Karpas-422 (cell line): ENCODE measurements at regions not wholly inside any gene's neighbourhood (a gene's known extent, or its start where the extent isn't known, plus 50 kb on each side); places are given as distances from the start of the nearest gene placed in this dataset.

ENCODE experiments used
- DNase-seq: peaks from one replicate; pipeline ENCODE4 v3.0.0-alpha.2; 2015
- H2AFZ ChIP-seq: fragments of 200-600 bp; sonication (generic); 2 replicates; pipeline ENCODE4 v1.6.1; 2014; ENCODE audit warnings: antibody characterized with exemption, low read length, mixed read lengths
- H3K27ac ChIP-seq: fragments of 200-600 bp; sonication (generic); 2 replicates; pipeline ENCODE4 v1.5.1; 2014; ENCODE audit warnings: mild to moderate bottlenecking, low read length, moderate library complexity
- H3K27me3 ChIP-seq: fragments of 200-600 bp; sonication (generic); 2 replicates; pipeline ENCODE4 v1.6.1; 2014; ENCODE audit warnings: low read length, mixed read lengths
- H3K36me3 ChIP-seq: fragments of 200-600 bp; sonication (generic); 2 replicates; pipeline ENCODE4 v1.6.1; 2014; ENCODE audit warnings: low read length, mixed read lengths; ENCODE audit not compliant: insufficient read depth
- H3K4me1 ChIP-seq: fragments of 200-600 bp; sonication (generic); 2 replicates; pipeline ENCODE4 v1.6.1; 2014; ENCODE audit warnings: mild to moderate bottlenecking, low read length, mixed read lengths
- H3K4me2 ChIP-seq: fragments of 200-600 bp; sonication (generic); 2 replicates; pipeline ENCODE4 v1.6.1; 2014; ENCODE audit warnings: low read length, low read depth, mild to moderate bottlenecking; ENCODE audit not compliant: poor library complexity, severe bottlenecking
- H3K4me3 ChIP-seq: fragments of 200-600 bp; sonication (generic); 2 replicates; pipeline ENCODE4 v1.5.1; 2014; ENCODE audit warnings: mild to moderate bottlenecking, antibody characterized with exemption, low read length, mixed read lengths
- H3K79me2 ChIP-seq: fragments of 200-600 bp; sonication (generic); 2 replicates; pipeline ENCODE4 v1.6.1; 2014; ENCODE audit warnings: mild to moderate bottlenecking, low read length, mixed read lengths
- H3K9ac ChIP-seq: fragments of 200-600 bp; sonication (generic); 2 replicates; pipeline ENCODE4 v1.6.0; 2014; ENCODE audit warnings: low read length
- H3K9me2 ChIP-seq: fragments of 200-600 bp; sonication (generic), shearing (Covaris generic); replicated peaks from 2 replicates; pipeline ENCODE4 v1.6.0; 2014; ENCODE audit warnings: mild to moderate bottlenecking, low read length, moderate library complexity; ENCODE audit not compliant: insufficient read depth
- H3K9me3 ChIP-seq: fragments of 300-700, 200-600 bp; sonication (generic); 2 replicates; pipeline ENCODE4 v1.6.1; 2014; ENCODE audit warnings: low read length, mixed read lengths
- H4K20me1 ChIP-seq: fragments of 200-600 bp; sonication (generic); 2 replicates; pipeline ENCODE4 v1.6.1; 2014; ENCODE audit warnings: mild to moderate bottlenecking, antibody characterized with exemption, low read length, low read depth; ENCODE audit not compliant: insufficient read depth

- no peak overlapping the region for H3K4me2 ChIP-seq
- no peak for DNase-seq
- H2AFZ ChIP-seq: no peak overlapping the region
- no peaks in the 10 kb centered on the region for H3K27me3 ChIP-seq
- H3K9me3 ChIP-seq: no peaks in the 10 kb centered on the region
- H3K4me3 ChIP-seq: no peak overlapping the region
- H3K9ac ChIP-seq: no peak overlapping the region
- no peaks in the 10 kb centered on the region for H3K36me3 ChIP-seq
- H4K20me1 ChIP-seq: no peaks in the 10 kb centered on the region
- no peak overlapping the region for H3K27ac ChIP-seq
- no peaks in the 10 kb centered on the region for H3K9me2 ChIP-seq
- no peaks in the 10 kb centered on the region for H3K4me1 ChIP-seq
- H3K79me2 ChIP-seq: no peaks in the 10 kb centered on the region
Observed at GRCh38 chr9:3018691-3019230, 174.9 kb upstream of the PUM3 start.

- H3K9ac ChIP-seq: no peak overlapping the region
- H4K20me1 ChIP-seq: no peaks in the 10 kb centered on the region
- no peaks in the 10 kb centered on the region for H3K9me2 ChIP-seq
- H3K79me2 ChIP-seq: no peaks in the 10 kb centered on the region
- H3K4me3 ChIP-seq: no peak overlapping the region
- H3K27ac ChIP-seq: no peak overlapping the region
- no peaks in the 10 kb centered on the region for H3K9me3 ChIP-seq
- H3K4me2 ChIP-seq: no peak overlapping the region
- no peaks in the 10 kb centered on the region for H3K27me3 ChIP-seq
- DNase-seq: no peak
- no peak overlapping the region for H2AFZ ChIP-seq
- no peaks in the 10 kb centered on the region for H3K4me1 ChIP-seq
- no peaks in the 10 kb centered on the region for H3K36me3 ChIP-seq
Observed at GRCh38 chr9:3018071-3018470, 174.2 kb upstream of the PUM3 start.

- Histone ChIP-seq H3K4me3 (no peak overlapping the region), H3K27ac (no peak overlapping the region), H3K79me2 (no peaks in the 10 kb centered on the region), H2AFZ (no peak overlapping the region), H3K36me3 (no peaks in the 10 kb centered on the region), H3K27me3 (no peaks in the 10 kb centered on the region), H3K9me3 (no peaks in the 10 kb centered on the region), H3K4me1 (no peaks in the 10 kb centered on the region), H3K9ac (no peak overlapping the region), H3K4me2 (no peak overlapping the region), H4K20me1 (no peaks in the 10 kb centered on the region), H3K9me2 (no peaks in the 10 kb centered on the region)
- DNase-seq: no peak
Observed at GRCh38 chr9:3014178-3014577, 170.3 kb upstream of the PUM3 start.

- no peak overlapping the region for H3K4me2 ChIP-seq
- H3K9ac ChIP-seq: no peak overlapping the region
- H2AFZ ChIP-seq: no peak overlapping the region
- no peaks in the 10 kb centered on the region for H3K27me3 ChIP-seq
- H3K36me3 ChIP-seq: no peaks in the 10 kb centered on the region
- H3K9me2 ChIP-seq: no peaks in the 10 kb centered on the region
- no peaks in the 10 kb centered on the region for H4K20me1 ChIP-seq
- no peak overlapping the region for H3K4me3 ChIP-seq
- no peaks in the 10 kb centered on the region for H3K79me2 ChIP-seq
- H3K4me1 ChIP-seq: no peaks in the 10 kb centered on the region
- H3K27ac ChIP-seq: no peak overlapping the region
- DNase-seq: no peak
- H3K9me3 ChIP-seq: no peaks in the 10 kb centered on the region
Observed at GRCh38 chr9:3012842-3013241, 168.9 kb upstream of the PUM3 start.

DNA sequence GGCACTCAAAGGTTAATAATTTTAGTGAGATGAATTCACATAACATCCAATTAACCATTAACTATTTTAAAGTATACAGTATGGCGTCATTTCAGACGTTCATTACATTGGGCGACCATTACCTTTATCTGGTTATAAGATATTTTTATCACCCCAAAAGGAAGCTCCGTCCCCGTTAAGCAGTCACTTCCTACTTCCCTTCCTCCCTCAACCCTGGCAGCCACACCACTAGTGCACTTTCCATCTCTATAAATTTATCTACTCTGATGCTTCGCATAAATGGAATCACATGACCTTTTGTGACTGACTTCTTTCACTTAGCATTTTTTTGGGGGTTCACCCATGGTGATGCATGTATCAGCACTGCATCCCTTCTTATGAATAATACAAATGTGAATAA lies 168.3 kb upstream of the PUM3 start:
- no peaks in the 10 kb centered on the region for H3K36me3 ChIP-seq
- H2AFZ ChIP-seq: no peak overlapping the region
- no peak overlapping the region for H3K9ac ChIP-seq
- DNase-seq: no peak
- H3K4me2 ChIP-seq: no peak overlapping the region
- no peaks in the 10 kb centered on the region for H4K20me1 ChIP-seq
- H3K79me2 ChIP-seq: no peaks in the 10 kb centered on the region
- no peaks in the 10 kb centered on the region for H3K9me2 ChIP-seq
- H3K27ac ChIP-seq: no peak overlapping the region
- no peaks in the 10 kb centered on the region for H3K9me3 ChIP-seq
- no peaks in the 10 kb centered on the region for H3K4me1 ChIP-seq
- H3K27me3 ChIP-seq: no peaks in the 10 kb centered on the region
- H3K4me3 ChIP-seq: no peak overlapping the region

DNA sequence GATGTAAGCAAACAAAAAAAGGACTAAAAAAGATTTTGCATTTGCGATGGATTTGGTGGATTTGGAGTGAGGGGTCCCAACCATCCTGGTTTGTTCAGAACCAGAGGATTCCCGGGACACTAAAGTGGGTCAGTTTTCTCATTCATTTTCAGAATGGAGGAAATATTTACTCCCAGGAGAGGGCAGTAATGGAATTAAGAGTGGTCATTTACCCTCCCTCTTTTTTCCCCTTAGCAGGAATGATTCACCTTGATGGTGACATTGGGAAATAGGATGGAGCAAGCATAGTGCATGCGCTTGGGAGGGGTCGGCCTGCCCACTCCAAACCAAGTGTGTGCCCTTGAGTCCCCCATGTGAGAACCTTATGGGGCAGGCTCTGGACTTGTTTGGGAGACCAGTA lies 164.2 kb upstream of the PUM3 start:
- H3K4me3 ChIP-seq: no peak overlapping the region
- H3K79me2 ChIP-seq: no peaks in the 10 kb centered on the region
- H3K9ac ChIP-seq: no peak overlapping the region
- H3K9me2 ChIP-seq: no peaks in the 10 kb centered on the region
- H3K27ac ChIP-seq: no peak overlapping the region
- H2AFZ ChIP-seq: no peak overlapping the region
- no peaks in the 10 kb centered on the region for H3K4me1 ChIP-seq
- H3K4me2 ChIP-seq: no peak overlapping the region
- no peaks in the 10 kb centered on the region for H4K20me1 ChIP-seq
- no peaks in the 10 kb centered on the region for H3K27me3 ChIP-seq
- no peak for DNase-seq
- no peaks in the 10 kb centered on the region for H3K9me3 ChIP-seq
- H3K36me3 ChIP-seq: no peaks in the 10 kb centered on the region

DNA sequence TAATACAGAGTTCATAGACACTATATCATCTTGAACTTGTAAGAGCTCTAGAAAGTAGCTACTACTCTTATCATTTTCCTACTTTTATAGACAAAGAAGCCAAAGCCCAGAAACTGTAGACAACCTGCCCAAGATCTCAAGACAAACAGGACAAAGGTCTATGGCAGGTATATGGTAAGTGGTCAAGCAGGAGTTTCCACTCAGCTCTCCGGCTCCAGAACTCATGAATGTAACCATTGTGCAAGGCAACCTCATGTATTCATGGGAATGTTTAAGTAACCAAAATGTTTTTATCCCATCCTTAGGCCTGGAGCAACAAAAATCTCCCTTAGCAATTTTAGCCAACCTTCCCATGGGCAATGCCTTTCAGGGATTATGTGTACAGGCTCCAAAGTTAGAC lies 163.4 kb upstream of the PUM3 start:
- Histone ChIP-seq H3K27ac (no peak overlapping the region), H3K36me3 (no peaks in the 10 kb centered on the region), H3K9me2 (no peaks in the 10 kb centered on the region), H3K9ac (no peak overlapping the region), H3K4me2 (no peak overlapping the region), H3K4me3 (no peak overlapping the region), H3K4me1 (no peaks in the 10 kb centered on the region), H3K79me2 (no peaks in the 10 kb centered on the region), H4K20me1 (no peaks in the 10 kb centered on the region), H3K9me3 (no peaks in the 10 kb centered on the region), H2AFZ (no peak overlapping the region), H3K27me3 (no peaks in the 10 kb centered on the region)
- DNase-seq: no peak

DNA sequence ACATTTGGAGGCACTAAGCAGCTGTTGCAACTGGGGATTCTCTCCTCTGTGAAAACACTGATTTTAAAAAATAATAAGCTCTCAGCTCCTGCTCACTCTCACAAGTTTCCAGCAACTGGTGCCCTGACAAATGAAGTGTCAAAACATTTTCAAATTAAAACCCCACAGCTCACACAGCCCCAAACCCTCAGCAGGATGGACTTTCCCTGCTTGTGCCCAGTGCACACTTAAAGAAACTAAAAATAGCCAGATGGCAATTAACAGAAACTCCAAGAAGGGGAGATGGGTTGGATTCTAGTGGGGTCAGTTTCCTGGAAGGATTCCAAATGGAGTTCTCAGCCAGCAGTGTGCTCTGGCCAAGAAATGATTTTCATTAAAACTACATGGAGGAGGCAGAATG lies 163.0 kb upstream of the PUM3 start:
- Histone ChIP-seq H3K4me2 (no peak overlapping the region), H3K36me3 (no peaks in the 10 kb centered on the region), H3K79me2 (no peaks in the 10 kb centered on the region), H3K9me3 (no peaks in the 10 kb centered on the region), H3K9ac (no peak overlapping the region), H3K9me2 (no peaks in the 10 kb centered on the region), H3K27me3 (no peaks in the 10 kb centered on the region), H4K20me1 (no peaks in the 10 kb centered on the region), H3K4me1 (no peaks in the 10 kb centered on the region), H3K27ac (no peak overlapping the region), H2AFZ (no peak overlapping the region), H3K4me3 (no peak overlapping the region)
- DNase-seq: no peak

DNA sequence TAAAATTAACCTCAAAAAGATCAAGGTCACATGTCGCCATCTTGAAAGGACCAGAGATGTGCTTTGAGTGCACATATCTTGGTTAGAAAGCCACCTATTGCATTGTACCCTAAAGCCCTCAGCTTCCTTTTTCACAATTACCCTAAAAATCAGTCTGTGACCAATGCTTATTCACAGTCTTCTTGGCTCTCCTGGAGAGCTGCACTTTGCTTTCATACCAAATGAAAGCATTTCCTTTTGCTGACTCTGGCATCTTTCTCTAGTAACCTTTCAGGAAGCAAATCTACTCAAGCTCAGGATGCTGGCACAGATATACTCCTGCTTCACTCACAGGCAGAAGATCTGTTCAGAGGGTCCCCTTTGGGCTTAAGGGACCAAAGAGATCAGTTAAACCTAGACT lies 160.7 kb upstream of the PUM3 start:
- Histone ChIP-seq H3K27me3 (no peaks in the 10 kb centered on the region), H4K20me1 (no peaks in the 10 kb centered on the region), H3K36me3 (no peaks in the 10 kb centered on the region), H3K4me1 (no peaks in the 10 kb centered on the region), H3K9me2 (no peaks in the 10 kb centered on the region), H2AFZ (no peak overlapping the region), H3K79me2 (no peaks in the 10 kb centered on the region), H3K4me3 (no peak overlapping the region), H3K9ac (no peak overlapping the region), H3K27ac (no peak overlapping the region), H3K4me2 (no peak overlapping the region), H3K9me3 (no peaks in the 10 kb centered on the region)
- DNase-seq: no peak
